HEK293T (cell line): ENCODE measurements at regions not wholly inside any gene's neighbourhood (a gene's known extent, or its start where the extent isn't known, plus 50 kb on each side); places are given as distances from the start of the nearest gene placed in this dataset.

Experiments
- CTBP1 ChIP-seq: fragments of 450-650 bp; IDR thresholded peaks from 2 replicates; pipeline ENCODE4 v1.6.1; 2016; ENCODE audit warnings: borderline replicate concordance
- FOXK2 ChIP-seq: fragments of 450-650 bp; IDR thresholded peaks from 2 replicates; pipeline ENCODE4 v1.6.1; 2016; ENCODE audit warnings: mild to moderate bottlenecking
- ZNF384 ChIP-seq: fragments of 450-650 bp; IDR thresholded peaks from 2 replicates; pipeline ENCODE4 v1.6.1; 2016

DNA sequence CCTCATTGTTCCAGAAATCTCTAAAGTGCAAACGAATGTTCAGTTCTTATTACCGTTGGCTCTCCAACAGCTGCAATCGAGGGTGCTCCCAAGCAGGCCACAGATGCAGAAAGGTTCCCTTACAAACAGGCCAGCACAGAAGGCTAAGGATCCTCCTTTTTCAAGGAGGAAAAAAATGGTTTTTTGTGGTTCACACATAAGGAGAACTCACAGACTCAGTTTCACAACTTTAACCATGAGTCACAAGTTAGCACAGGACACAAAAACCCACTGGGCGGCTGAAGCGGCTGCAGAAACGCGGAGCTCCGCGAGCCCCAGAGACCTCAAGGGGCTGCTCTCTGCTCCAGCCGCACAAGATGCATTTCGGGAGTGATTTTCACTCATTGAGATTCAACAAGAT lies 98.2 kb upstream of the PRR5 start:
- no peak for TF ChIP-seq CTBP1
- no peak for TF ChIP-seq ZNF384
- no peak for TF ChIP-seq FOXK2
